NT2/D1 (cell line): ENCODE measurements at regions not wholly inside any gene's neighbourhood (a gene's known extent, or its start where the extent isn't known, plus 50 kb on each side); places are given as distances from the start of the nearest gene placed in this dataset.
"Not testable (repeated sequence)": the region's sequence is repeated elsewhere in the genome, so short reads cannot be mapped to it uniquely, and the experiment has no call there.

Source experiments
- DNase-seq: peaks from one replicate; pipeline ENCODE4 v3.0.0-alpha.2; 2011; ENCODE audit warnings: low read depth, low spot score
- H3K27me3 ChIP-seq: 2 replicates; pipeline ENCODE4 v1.6.0; 2011; ENCODE audit warnings: mild to moderate bottlenecking; ENCODE audit not compliant: insufficient read length, insufficient read depth
- H3K36me3 ChIP-seq: 2 replicates; pipeline ENCODE4 v1.6.1; 2011; ENCODE audit warnings: mild to moderate bottlenecking, low read length, mixed read lengths; ENCODE audit not compliant: insufficient read depth, insufficient read length
- H3K4me1 ChIP-seq: 2 replicates; pipeline ENCODE4 v1.5.1; 2011; ENCODE audit not compliant: insufficient read depth, insufficient read length
- H3K4me3 ChIP-seq: 2 replicates; pipeline ENCODE4 v1.5.1; 2011; ENCODE audit warnings: low read depth; ENCODE audit not compliant: insufficient read length
- H3K9ac ChIP-seq: 2 replicates; pipeline ENCODE4 v1.6.0; 2011; ENCODE audit warnings: low read depth; ENCODE audit not compliant: insufficient read length
- H3K9me3 ChIP-seq: 2 replicates; pipeline ENCODE4 v1.5.1; 2011; ENCODE audit warnings: mild to moderate bottlenecking, low read length; ENCODE audit not compliant: insufficient read depth
- SUZ12 ChIP-seq: IDR thresholded peaks from 2 replicates; pipeline ENCODE4 v1.6.1; 2011; ENCODE audit not compliant: insufficient read length, insufficient read depth; ENCODE audit errors: extremely low read depth
- YY1 ChIP-seq: IDR thresholded peaks from 2 replicates; pipeline ENCODE4 v1.6.1; 2011; ENCODE audit not compliant: insufficient read length, insufficient read depth
- ZNF274 ChIP-seq: IDR thresholded peaks from 2 replicates; pipeline ENCODE4 v1.6.1; 2011; ENCODE audit warnings: mild to moderate bottlenecking, low read depth, low read length

- H3K4me3 ChIP-seq = no peak overlapping the region
- H3K9me3 ChIP-seq = no peaks in the 10 kb centered on the region
- TF ChIP-seq ZNF274 (no peak), SUZ12 (no peak), YY1 (no peak)
- no peak for DNase-seq
- no peaks in the 10 kb centered on the region for H3K36me3 ChIP-seq
- no peak overlapping the region for H3K9ac ChIP-seq
- H3K27me3 ChIP-seq = no peaks in the 10 kb centered on the region
- H3K4me1 ChIP-seq = no peaks in the 10 kb centered on the region
Observed at GRCh38 chrX:98111684-98112083, 1228.0 kb downstream of the RPA4 start.

- no peak overlapping the region for H3K9ac ChIP-seq
- H3K4me1 ChIP-seq = no peaks in the 10 kb centered on the region
- no peak for DNase-seq
- no peak for TF ChIP-seq ZNF274
- TF ChIP-seq YY1 = no peak
- no peak for TF ChIP-seq SUZ12
- no peak overlapping the region for H3K4me3 ChIP-seq
- H3K9me3 ChIP-seq = no peaks in the 10 kb centered on the region
- H3K36me3 ChIP-seq = no peaks in the 10 kb centered on the region
- H3K27me3 ChIP-seq = no peaks in the 10 kb centered on the region
Observed at GRCh38 chrX:98114021-98114420, 1230.3 kb downstream of the RPA4 start.

GRCh38 chrX:98141466-98141865, 1257.8 kb downstream of the RPA4 start:
- Histone ChIP-seq H3K4me3 (no peak overlapping the region), H3K9ac (no peak overlapping the region), H3K9me3 (no peaks in the 10 kb centered on the region), H3K36me3 (no peaks in the 10 kb centered on the region), H3K27me3 (no peaks in the 10 kb centered on the region), H3K4me1 (no peaks in the 10 kb centered on the region)
- no peak for TF ChIP-seq SUZ12
- DNase-seq = peak; percentile 18

- no peaks in the 10 kb centered on the region for H3K4me1 ChIP-seq
- H3K9ac ChIP-seq = no peak overlapping the region
- H3K9me3 ChIP-seq = no peaks in the 10 kb centered on the region
- DNase-seq = no peak
- H3K27me3 ChIP-seq = no peaks in the 10 kb centered on the region
- H3K4me3 ChIP-seq = no peak overlapping the region
- TF ChIP-seq YY1 (no peak), ZNF274 (no peak), SUZ12 (no peak)
- no peaks in the 10 kb centered on the region for H3K36me3 ChIP-seq
Observed at GRCh38 chrX:98191003-98191402, 1307.3 kb downstream of the RPA4 start.

GRCh38 chrX:98194036-98194435, 1310.3 kb downstream of the RPA4 start:
- H3K9me3 ChIP-seq = peaks cover 8% of the 10 kb centered on the region; the same call in 1 of the 2 replicates
- TF ChIP-seq YY1 = no peak
- no peak for TF ChIP-seq ZNF274
- TF ChIP-seq SUZ12 = no peak
- no peak overlapping the region for H3K9ac ChIP-seq
- H3K27me3 ChIP-seq = no peaks in the 10 kb centered on the region
- DNase-seq = no peak
- H3K4me3 ChIP-seq = no peak overlapping the region
- H3K4me1 ChIP-seq = no peaks in the 10 kb centered on the region
- H3K36me3 ChIP-seq = no peaks in the 10 kb centered on the region

- Histone ChIP-seq H3K27me3 (no peaks in the 10 kb centered on the region), H3K4me1 (no peaks in the 10 kb centered on the region), H3K36me3 (no peaks in the 10 kb centered on the region), H3K4me3 (no peak overlapping the region), H3K9ac (no peak overlapping the region), H3K9me3 (no peaks in the 10 kb centered on the region)
- no peak for DNase-seq
- TF ChIP-seq SUZ12 = no peak
Observed at GRCh38 chrX:98203800-98204199, 1320.1 kb downstream of the RPA4 start.

- H3K9ac ChIP-seq = no peak overlapping the region
- no peak for DNase-seq
- no peaks in the 10 kb centered on the region for H3K36me3 ChIP-seq
- TF ChIP-seq YY1 (no peak), SUZ12 (no peak), ZNF274 (no peak)
- H3K4me3 ChIP-seq = no peak overlapping the region
- H3K9me3 ChIP-seq = no peaks in the 10 kb centered on the region
- H3K27me3 ChIP-seq = no peaks in the 10 kb centered on the region
- no peaks in the 10 kb centered on the region for H3K4me1 ChIP-seq
Observed at GRCh38 chrX:98207947-98208346, 1324.2 kb downstream of the RPA4 start.

GRCh38 chrX:98231003-98231402, 1347.3 kb downstream of the RPA4 start:
- Histone ChIP-seq H3K4me1 (no peaks in the 10 kb centered on the region), H3K9ac (no peak overlapping the region), H3K4me3 (no peak overlapping the region), H3K9me3 (no peaks in the 10 kb centered on the region), H3K36me3 (no peaks in the 10 kb centered on the region), H3K27me3 (no peaks in the 10 kb centered on the region)
- TF ChIP-seq ZNF274 = no peak
- TF ChIP-seq SUZ12 = no peak
- no peak for TF ChIP-seq YY1
- DNase-seq = no peak

GRCh38 chrX:98240061-98240460, 1356.4 kb downstream of the RPA4 start:
- H3K4me1 ChIP-seq, H3K4me3 ChIP-seq, DNase-seq, H3K36me3 ChIP-seq, H3K9me3 ChIP-seq, H3K27me3 ChIP-seq, H3K9ac ChIP-seq: not testable (repeated sequence)
